Panc1 (cell line): ENCODE measurements at regions not wholly inside any gene's neighbourhood (a gene's known extent, or its start where the extent isn't known, plus 50 kb on each side); places are given as distances from the start of the nearest gene placed in this dataset.

Source experiments
- POLR2AphosphoS5 ChIP-seq: IDR thresholded peaks from 2 replicates; pipeline ENCODE4 v1.6.1; 2012; ENCODE audit warnings: mild to moderate bottlenecking, low read depth, low read length, moderate library complexity
- SIN3A ChIP-seq: IDR thresholded peaks from 2 replicates; pipeline ENCODE4 v1.6.1; 2012; ENCODE audit warnings: low read depth, mild to moderate bottlenecking, low read length, moderate library complexity, borderline replicate concordance; ENCODE audit not compliant: insufficient read depth
- TCF7L2 ChIP-seq: IDR thresholded peaks from 2 replicates; pipeline ENCODE4 v1.6.1; 2011; ENCODE audit warnings: mild to moderate bottlenecking, low read depth, low read length, inconsistent platforms
- TF ChIP-seq, protein P1 (sequence below): fragments of 450-650 bp; IDR thresholded peaks from 2 replicates; pipeline ENCODE4 v1.5.1; 2017; ENCODE audit warnings: mild to moderate bottlenecking
- TF ChIP-seq, protein P2 (sequence below), 2 experiments: IDR thresholded peaks; 2 replicates each; pipeline ENCODE4 v1.6.1; 2011 to 2012; ENCODE audit warnings: low read depth in 2 of 2, control low read depth in 1 of 2, low read length in 1 of 2, mild to moderate bottlenecking in 1 of 2, moderate library complexity in 1 of 2; ENCODE audit not compliant: insufficient read depth in 1 of 2

DNA sequence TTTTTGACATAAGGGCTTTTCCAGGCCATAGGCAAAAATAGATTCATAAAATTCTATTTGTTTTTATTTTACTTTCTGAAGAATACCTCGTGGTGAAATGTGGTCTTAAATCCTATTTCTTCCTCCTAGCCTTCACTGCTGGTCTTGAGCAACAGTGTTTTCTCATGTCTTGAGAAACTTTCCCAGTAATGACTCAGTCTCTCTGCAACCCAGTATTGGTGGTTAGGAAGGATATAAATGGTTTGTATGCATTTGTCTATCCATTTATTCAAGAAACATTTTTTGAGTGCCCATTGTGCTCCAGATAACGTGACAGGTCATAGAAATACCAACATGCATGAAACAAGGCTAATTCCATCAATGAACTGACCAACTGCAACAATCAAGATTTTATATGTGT lies 213.9 kb downstream of the TMEM114 start:
- TF ChIP-seq, protein P1, sequence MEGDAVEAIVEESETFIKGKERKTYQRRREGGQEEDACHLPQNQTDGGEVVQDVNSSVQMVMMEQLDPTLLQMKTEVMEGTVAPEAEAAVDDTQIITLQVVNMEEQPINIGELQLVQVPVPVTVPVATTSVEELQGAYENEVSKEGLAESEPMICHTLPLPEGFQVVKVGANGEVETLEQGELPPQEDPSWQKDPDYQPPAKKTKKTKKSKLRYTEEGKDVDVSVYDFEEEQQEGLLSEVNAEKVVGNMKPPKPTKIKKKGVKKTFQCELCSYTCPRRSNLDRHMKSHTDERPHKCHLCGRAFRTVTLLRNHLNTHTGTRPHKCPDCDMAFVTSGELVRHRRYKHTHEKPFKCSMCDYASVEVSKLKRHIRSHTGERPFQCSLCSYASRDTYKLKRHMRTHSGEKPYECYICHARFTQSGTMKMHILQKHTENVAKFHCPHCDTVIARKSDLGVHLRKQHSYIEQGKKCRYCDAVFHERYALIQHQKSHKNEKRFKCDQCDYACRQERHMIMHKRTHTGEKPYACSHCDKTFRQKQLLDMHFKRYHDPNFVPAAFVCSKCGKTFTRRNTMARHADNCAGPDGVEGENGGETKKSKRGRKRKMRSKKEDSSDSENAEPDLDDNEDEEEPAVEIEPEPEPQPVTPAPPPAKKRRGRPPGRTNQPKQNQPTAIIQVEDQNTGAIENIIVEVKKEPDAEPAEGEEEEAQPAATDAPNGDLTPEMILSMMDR = no peak
- TF ChIP-seq SIN3A (no peak), TCF7L2 (no peak), POLR2AphosphoS5 (no peak)
- TF ChIP-seq, protein P2, sequence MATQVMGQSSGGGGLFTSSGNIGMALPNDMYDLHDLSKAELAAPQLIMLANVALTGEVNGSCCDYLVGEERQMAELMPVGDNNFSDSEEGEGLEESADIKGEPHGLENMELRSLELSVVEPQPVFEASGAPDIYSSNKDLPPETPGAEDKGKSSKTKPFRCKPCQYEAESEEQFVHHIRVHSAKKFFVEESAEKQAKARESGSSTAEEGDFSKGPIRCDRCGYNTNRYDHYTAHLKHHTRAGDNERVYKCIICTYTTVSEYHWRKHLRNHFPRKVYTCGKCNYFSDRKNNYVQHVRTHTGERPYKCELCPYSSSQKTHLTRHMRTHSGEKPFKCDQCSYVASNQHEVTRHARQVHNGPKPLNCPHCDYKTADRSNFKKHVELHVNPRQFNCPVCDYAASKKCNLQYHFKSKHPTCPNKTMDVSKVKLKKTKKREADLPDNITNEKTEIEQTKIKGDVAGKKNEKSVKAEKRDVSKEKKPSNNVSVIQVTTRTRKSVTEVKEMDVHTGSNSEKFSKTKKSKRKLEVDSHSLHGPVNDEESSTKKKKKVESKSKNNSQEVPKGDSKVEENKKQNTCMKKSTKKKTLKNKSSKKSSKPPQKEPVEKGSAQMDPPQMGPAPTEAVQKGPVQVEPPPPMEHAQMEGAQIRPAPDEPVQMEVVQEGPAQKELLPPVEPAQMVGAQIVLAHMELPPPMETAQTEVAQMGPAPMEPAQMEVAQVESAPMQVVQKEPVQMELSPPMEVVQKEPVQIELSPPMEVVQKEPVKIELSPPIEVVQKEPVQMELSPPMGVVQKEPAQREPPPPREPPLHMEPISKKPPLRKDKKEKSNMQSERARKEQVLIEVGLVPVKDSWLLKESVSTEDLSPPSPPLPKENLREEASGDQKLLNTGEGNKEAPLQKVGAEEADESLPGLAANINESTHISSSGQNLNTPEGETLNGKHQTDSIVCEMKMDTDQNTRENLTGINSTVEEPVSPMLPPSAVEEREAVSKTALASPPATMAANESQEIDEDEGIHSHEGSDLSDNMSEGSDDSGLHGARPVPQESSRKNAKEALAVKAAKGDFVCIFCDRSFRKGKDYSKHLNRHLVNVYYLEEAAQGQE (IDR thresholded peaks at IDR 0.05; ENCODE audit: insufficient read depth in 1 of 2, low read depth in 2 of 2, low read length in 1 of 2) = no peak
